K562 (cell line): ENCODE measurements at regions not wholly inside any gene's neighbourhood (a gene's known extent, or its start where the extent isn't known, plus 50 kb on each side); places are given as distances from the start of the nearest gene placed in this dataset.

Source experiments
- ATAC-seq: fragments of 200-7000 bp; cut with Tn5 transposase; 3 replicates; pipeline ENCODE4 v1.9.1; 2020; ENCODE audit warnings: moderate library complexity
- BruUV-seq: library from RNA; stranded (reverse); fragments of 400-500 nt; replicated peaks from 2 replicates; lab custom pipeline; 2021; lab: Mats Ljungman, UMichigan
- CTCF ChIA-PET: fragments of 300-600 bp; formaldehyde crosslinking; extraction: SDS; loops from one replicate; lab custom pipeline; 2021; ENCODE audit warnings: low intra/inter-chr PET ratio; lab: Yijun Ruan, JAX
- POLR2A ChIA-PET: fragments of 300-600, 350-650 bp; sonication (Branson Sonifier 250); formaldehyde crosslinking; extraction: SDS; loops from one replicate; lab custom pipeline; 2021; ENCODE audit warnings: antibody characterized with exemption, inconsistent platforms; lab: Yijun Ruan, JAX
- DNase-seq, 4 experiments: peaks; one replicate each; pipeline versions ENCODE4 v3.0.0 to v3.0.0-alpha.2; 2011 to 2018; ENCODE audit warnings: low spot score in 3 of 4, mixed read lengths in 3 of 4; ENCODE audit errors: extremely low read depth in 1 of 4
- FAIRE-seq: peaks from 2 replicates; lab custom pipeline; 2011; peaks lifted over from hg19 to GRCh38; lab: Jason Lieb, UNC
- H2AFZ ChIP-seq: 2 replicates; pipeline ENCODE4 v1.6.0; 2011; ENCODE audit warnings: low read depth, low read length, control low read depth, inconsistent platforms
- H3K27ac ChIP-seq: fragments of 200-600 bp; 3 replicates; pipeline ENCODE4 v1.8.0; 2011; ENCODE audit warnings: low read depth, mild to moderate bottlenecking, control low read depth, inconsistent platforms, low read length, moderate library complexity, mixed read lengths; ENCODE audit errors: extremely low read depth
- H3K27me3 ChIP-seq, 2 experiments: fragments of 300-600 bp in 1 of 2; 2 replicates in 1 of 2; 3 replicates in 1 of 2; pipeline versions ENCODE4 v1.6.0 to v1.8.0; 2011; ENCODE audit warnings: inconsistent platforms in 2 of 2, low read length in 2 of 2, mild to moderate bottlenecking in 1 of 2, mixed read lengths in 1 of 2, moderate library complexity in 1 of 2; ENCODE audit not compliant: control insufficient read depth in 2 of 2, insufficient read depth in 2 of 2
- H3K36me3 ChIP-seq: fragments of 300-600 bp; 3 replicates; pipeline ENCODE4 v1.8.0; 2011; ENCODE audit warnings: mild to moderate bottlenecking, low read length, inconsistent platforms; ENCODE audit not compliant: control insufficient read depth, insufficient read depth
- H3K4me1 ChIP-seq, 2 experiments: fragments of 200-600 bp in 1 of 2; replicated peaks in 1 of 2; 2 replicates in 1 of 2; 3 replicates in 1 of 2; pipeline versions ENCODE4 v1.5.1 to v1.8.0; 2011; ENCODE audit warnings: inconsistent platforms in 2 of 2, low read length in 2 of 2, mild to moderate bottlenecking in 1 of 2, mixed read lengths in 1 of 2, moderate library complexity in 1 of 2; ENCODE audit not compliant: control insufficient read depth in 2 of 2, insufficient read depth in 2 of 2
- H3K4me2 ChIP-seq: 2 replicates; pipeline ENCODE4 v1.6.1; 2011; ENCODE audit warnings: low read length, control low read depth, inconsistent platforms, mixed read lengths; ENCODE audit not compliant: insufficient read depth
- H3K4me3 ChIP-seq: fragments of 200-600 bp; sonication (generic), shearing (Covaris generic); 2 replicates; pipeline ENCODE4 v1.5.1; 2016; ENCODE audit warnings: control low read depth, inconsistent platforms
- H3K79me2 ChIP-seq: fragments of 200-600 bp; 3 replicates; pipeline ENCODE4 v1.8.0; 2011; ENCODE audit warnings: low read length, inconsistent platforms; ENCODE audit not compliant: control insufficient read depth, insufficient read depth
- H3K9ac ChIP-seq, 2 experiments: 2 replicates each; pipeline versions ENCODE4 v1.6.0 to v1.6.1; 2011; ENCODE audit warnings: low read depth in 2 of 2, low read length in 2 of 2, control low read depth in 1 of 2, inconsistent platforms in 1 of 2, mild to moderate bottlenecking in 1 of 2, mixed read lengths in 1 of 2; ENCODE audit not compliant: insufficient read depth in 1 of 2
- H3K9me1 ChIP-seq: one replicate; pipeline ENCODE4 v1.6.0; 2011; ENCODE audit warnings: inconsistent platforms, mild to moderate bottlenecking, low read length, moderate library complexity; ENCODE audit not compliant: control insufficient read depth, insufficient read depth
- H3K9me3 ChIP-seq: replicated peaks from 2 replicates; pipeline ENCODE4 v1.5.1; 2011; ENCODE audit warnings: low read depth, low read length, inconsistent platforms; ENCODE audit not compliant: control insufficient read depth, insufficient read depth
- H4K20me1 ChIP-seq: replicated peaks from 2 replicates; pipeline ENCODE4 v1.6.1; 2011; ENCODE audit warnings: low read length, inconsistent platforms, mixed read lengths; ENCODE audit not compliant: control insufficient read depth, insufficient read depth
- BDP1 ChIP-seq: IDR thresholded peaks from 3 replicates; pipeline ENCODE4 v1.6.1; 2011; ENCODE audit not compliant: insufficient read length, insufficient read depth
- HMG20B ChIP-seq: fragments of 250-450 bp; sonication (Bioruptor Pico); IDR thresholded peaks from 2 replicates; pipeline ENCODE4 v1.5.0; 2021; ENCODE audit warnings: mild to moderate bottlenecking
- LCOR ChIP-seq: sonication (generic); formaldehyde crosslinking; IDR thresholded peaks from 2 replicates; pipeline ENCODE4 v1.8.0; 2022; ENCODE audit warnings: mild to moderate bottlenecking, missing genetic modification reagents
- MGA ChIP-seq: fragments of 450-650 bp; IDR thresholded peaks from 2 replicates; pipeline ENCODE4 v1.6.1; 2016; ENCODE audit warnings: mild to moderate bottlenecking, moderate library complexity
- NFE2 ChIP-seq: IDR thresholded peaks from 2 replicates; pipeline ENCODE4 v1.6.1; 2014; ENCODE audit warnings: antibody characterized with exemption, low read depth
- PTBP1 ChIP-seq: fragments of 200-400 bp; formaldehyde crosslinking; IDR thresholded peaks from 2 replicates; pipeline ENCODE4 v1.6.1; 2017; ENCODE audit warnings: low read depth, low read length
- RBM39 ChIP-seq: fragments of 200-400 bp; formaldehyde crosslinking; optimal IDR thresholded peaks from 2 replicates; pipeline ENCODE3; 2018; ENCODE audit warnings: low read depth, low read length
- ZFP30 ChIP-seq: fragments of 250-450 bp; sonication (Bioruptor Pico); IDR thresholded peaks from 2 replicates; pipeline ENCODE4 v1.8.0; 2022; ENCODE audit warnings: moderate library complexity, mild to moderate bottlenecking, inconsistent platforms, borderline replicate concordance
- ZNF134 ChIP-seq: fragments of 250-450 bp; sonication (Bioruptor Pico); conservative IDR thresholded peaks from 2 replicates; pipeline ENCODE4 v1.4.0; 2020
- ZNF197 ChIP-seq: fragments of 200-800 bp; sonication (Bioruptor generic); IDR thresholded peaks from 2 replicates; pipeline ENCODE4 v1.6.1; 2016; ENCODE audit warnings: low read depth, missing genetic modification characterization, missing compliant biosample characterization
- ZNF436 ChIP-seq: fragments of 250-450, 450-650 bp; sonication (Bioruptor Pico); formaldehyde crosslinking; IDR thresholded peaks from 2 replicates; pipeline ENCODE4 v1.7.0; 2020; ENCODE audit warnings: mild to moderate bottlenecking
- WGBS: fragments of 100-300 bp; shearing (Covaris generic); methylation state at CpG from one replicate; pipeline ENCODE4 v1.1.6; 2016; ENCODE audit warnings: low coverage, mixed read lengths; ENCODE audit not compliant: insufficient coverage; ENCODE audit errors: missing lambda C conversion rate; 5-methylcytosine and 5-hydroxymethylcytosine counted together
- in situ Hi-C: fragments of 300-500 bp; cut with MboI; formaldehyde crosslinking; loops from 4 replicates; pipeline ENCODE4 v1.15.0; 2018; ENCODE audit warnings: inconsistent platforms, mixed read lengths
- intact Hi-C: fragments of 100-400 bp; cut with micrococcal nuclease; formaldehyde crosslinking; loops from 2 replicates; pipeline ENCODE4 v1.14.2; 2022
- TF ChIP-seq, protein P1 (sequence below): fragments of 450-650 bp; IDR thresholded peaks from 2 replicates; pipeline ENCODE4 v1.6.1; 2017; ENCODE audit warnings: antibody characterized with exemption

DNA sequence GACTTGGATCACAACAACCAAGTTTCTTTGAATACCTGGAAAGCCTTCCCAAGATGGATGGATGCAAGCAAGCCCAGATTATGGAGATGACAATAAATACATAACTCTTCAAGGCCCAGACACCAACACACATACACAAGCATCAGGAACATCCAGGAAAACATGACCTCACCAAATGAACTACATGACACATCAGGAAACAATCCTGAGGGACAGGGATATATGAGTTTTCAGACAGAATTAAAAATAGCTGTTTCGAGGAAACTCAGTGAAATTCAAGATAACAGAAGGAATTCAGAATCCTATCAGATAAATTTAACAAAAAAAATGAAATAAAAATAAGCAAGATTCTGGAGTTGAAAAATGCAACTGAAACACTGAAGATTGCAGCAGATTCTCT, 659.4 kb downstream of the METTL15 start:
- ATAC-seq = no peak
- Histone ChIP-seq H3K36me3 (no peaks in the 10 kb centered on the region), H3K79me2 (no peaks in the 10 kb centered on the region), H3K9me1 (no peaks in the 10 kb centered on the region), H3K4me2 (no peak overlapping the region), H3K4me1 (no peaks in the 10 kb centered on the region), H3K27ac (no peak overlapping the region), H3K4me3 (no peak overlapping the region), H4K20me1 (no peaks in the 10 kb centered on the region), H2AFZ (no peak overlapping the region), H3K9ac (no peak overlapping the region), H3K27me3 (no peaks in the 10 kb centered on the region), H3K9me3 (no peaks in the 10 kb centered on the region; the same call in 1 of the 2 replicates)
- in situ Hi-C loops (no loop called here), intact Hi-C loops (no loop called here)
- BruUV-seq = no TSS peak
- CTCF ChIA-PET = no interaction called here
- no peak for DNase-seq
- FAIRE-seq = no peak
- 0% methylated on average over 1 of the region's 1 CpG for WGBS
- POLR2A ChIA-PET = no interaction called here
- TF ChIP-seq, protein P1, sequence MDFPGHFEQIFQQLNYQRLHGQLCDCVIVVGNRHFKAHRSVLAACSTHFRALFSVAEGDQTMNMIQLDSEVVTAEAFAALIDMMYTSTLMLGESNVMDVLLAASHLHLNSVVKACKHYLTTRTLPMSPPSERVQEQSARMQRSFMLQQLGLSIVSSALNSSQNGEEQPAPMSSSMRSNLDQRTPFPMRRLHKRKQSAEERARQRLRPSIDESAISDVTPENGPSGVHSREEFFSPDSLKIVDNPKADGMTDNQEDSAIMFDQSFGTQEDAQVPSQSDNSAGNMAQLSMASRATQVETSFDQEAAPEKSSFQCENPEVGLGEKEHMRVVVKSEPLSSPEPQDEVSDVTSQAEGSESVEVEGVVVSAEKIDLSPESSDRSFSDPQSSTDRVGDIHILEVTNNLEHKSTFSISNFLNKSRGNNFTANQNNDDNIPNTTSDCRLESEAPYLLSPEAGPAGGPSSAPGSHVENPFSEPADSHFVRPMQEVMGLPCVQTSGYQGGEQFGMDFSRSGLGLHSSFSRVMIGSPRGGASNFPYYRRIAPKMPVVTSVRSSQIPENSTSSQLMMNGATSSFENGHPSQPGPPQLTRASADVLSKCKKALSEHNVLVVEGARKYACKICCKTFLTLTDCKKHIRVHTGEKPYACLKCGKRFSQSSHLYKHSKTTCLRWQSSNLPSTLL = no peak
- TF ChIP-seq BDP1 (no peak), ZNF134 (CRISPR knock-in tag) (no peak), ZNF197 (no peak), NFE2 (no peak), RBM39 (no peak), ZFP30 (CRISPR knock-in tag) (no peak), LCOR (CRISPR knock-in tag) (no peak), MGA (no peak), ZNF436 (CRISPR knock-in tag) (no peak), PTBP1 (no peak), HMG20B (CRISPR knock-in tag) (no peak)
